SK-N-SH treated with all-trans-retinoic acid at 6 μM for 48 hours (cell line): ENCODE measurements at regions not wholly inside any gene's neighbourhood (a gene's known extent, or its start where the extent isn't known, plus 50 kb on each side); places are given as distances from the start of the nearest gene placed in this dataset.

Experiments
- ARNTL ChIP-seq: fragments of 450-650 bp; formaldehyde crosslinking; IDR thresholded peaks from 2 replicates; pipeline ENCODE4 v1.5.0; 2020; ENCODE audit warnings: low read depth, mild to moderate bottlenecking, moderate library complexity, borderline replicate concordance
- BACH2 ChIP-seq: fragments of 250-450 bp; sonication (Bioruptor Pico); IDR thresholded peaks from 2 replicates; pipeline ENCODE4 v1.9.0; 2021; ENCODE audit warnings: mild to moderate bottlenecking, borderline replicate concordance
- GLIS3 ChIP-seq: fragments of 250-450 bp; sonication (Bioruptor Pico); IDR thresholded peaks from 2 replicates; pipeline ENCODE4 v1.5.0; 2020; ENCODE audit warnings: mild to moderate bottlenecking, moderate library complexity
- OSR1 ChIP-seq: fragments of 250-450 bp; sonication (Bioruptor Pico); IDR thresholded peaks from 2 replicates; pipeline ENCODE4 v1.8.0; 2022; ENCODE audit warnings: moderate library complexity, mild to moderate bottlenecking, inconsistent platforms
- PPARA ChIP-seq: fragments of 250-450 bp; sonication (Bioruptor Pico); IDR thresholded peaks from 2 replicates; pipeline ENCODE4 v1.5.0; 2020; ENCODE audit warnings: mild to moderate bottlenecking, borderline replicate concordance
- SNAI2 ChIP-seq: fragments of 250-450 bp; sonication (Bioruptor Pico); IDR thresholded peaks from 2 replicates; pipeline ENCODE4 v1.5.0; 2020; ENCODE audit warnings: mild to moderate bottlenecking, moderate library complexity
- TOX ChIP-seq: fragments of 250-450 bp; sonication (Bioruptor Pico); IDR thresholded peaks from 2 replicates; pipeline ENCODE4 v1.8.0; 2021; ENCODE audit warnings: mild to moderate bottlenecking, moderate library complexity, borderline replicate concordance
- ZFP3 ChIP-seq: fragments of 250-450 bp; sonication (Bioruptor Pico); IDR thresholded peaks from 2 replicates; pipeline ENCODE4 v1.5.0; 2020; ENCODE audit warnings: mild to moderate bottlenecking, moderate library complexity
- ZFP30 ChIP-seq: fragments of 450-650 bp; formaldehyde crosslinking; IDR thresholded peaks from 2 replicates; pipeline ENCODE4 v1.5.0; 2022; ENCODE audit warnings: mild to moderate bottlenecking, moderate library complexity
- ZNF70 ChIP-seq: fragments of 450-650 bp; formaldehyde crosslinking; IDR thresholded peaks from 2 replicates; pipeline ENCODE4 v1.5.0; 2020; ENCODE audit warnings: mild to moderate bottlenecking, moderate library complexity
- ZNF8 ChIP-seq: fragments of 450-650 bp; formaldehyde crosslinking; IDR thresholded peaks from 2 replicates; pipeline ENCODE4 v1.5.0; 2020; ENCODE audit warnings: mild to moderate bottlenecking, moderate library complexity
- TF ChIP-seq, protein P1 (sequence below): fragments of 250-450 bp; sonication (Bioruptor Pico); IDR thresholded peaks from 2 replicates; pipeline ENCODE4 v1.5.1; 2020; ENCODE audit warnings: low read depth, mild to moderate bottlenecking, moderate library complexity
- TF ChIP-seq, protein P2 (sequence below): fragments of 250-450 bp; sonication (Bioruptor Pico); IDR thresholded peaks from 2 replicates; pipeline ENCODE4 v1.5.1; 2021; ENCODE audit warnings: mild to moderate bottlenecking, moderate library complexity
- TF ChIP-seq, protein P3 (sequence below): fragments of 250-450 bp; sonication (Bioruptor Pico); IDR thresholded peaks from 2 replicates; pipeline ENCODE4 v1.8.0; 2020; ENCODE audit warnings: mild to moderate bottlenecking, moderate library complexity, borderline replicate concordance

DNA sequence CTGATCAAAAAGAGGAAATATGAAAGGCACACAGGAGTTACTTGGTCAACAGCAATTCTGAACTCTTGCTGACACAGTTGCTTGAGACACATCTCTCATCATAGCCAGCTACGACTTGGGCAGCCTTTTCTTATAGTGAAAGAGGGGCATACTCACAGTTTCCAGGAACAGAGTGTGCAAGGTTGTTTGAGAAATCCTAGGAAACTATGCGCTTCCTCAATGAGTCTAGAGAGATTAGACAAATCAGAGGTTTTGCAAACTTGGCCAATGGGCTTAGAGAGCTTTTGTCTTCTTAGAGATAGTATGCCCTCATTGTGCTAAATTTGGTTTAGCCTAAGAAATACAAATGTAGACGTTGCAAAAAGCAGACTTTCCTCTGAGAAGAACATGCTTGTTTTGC, 370.4 kb downstream of the HGF start:
- TF ChIP-seq ZFP30 (CRISPR knock-in tag) = no peak
- no peak for TF ChIP-seq SNAI2 (CRISPR knock-in tag)
- TF ChIP-seq, protein P1, sequence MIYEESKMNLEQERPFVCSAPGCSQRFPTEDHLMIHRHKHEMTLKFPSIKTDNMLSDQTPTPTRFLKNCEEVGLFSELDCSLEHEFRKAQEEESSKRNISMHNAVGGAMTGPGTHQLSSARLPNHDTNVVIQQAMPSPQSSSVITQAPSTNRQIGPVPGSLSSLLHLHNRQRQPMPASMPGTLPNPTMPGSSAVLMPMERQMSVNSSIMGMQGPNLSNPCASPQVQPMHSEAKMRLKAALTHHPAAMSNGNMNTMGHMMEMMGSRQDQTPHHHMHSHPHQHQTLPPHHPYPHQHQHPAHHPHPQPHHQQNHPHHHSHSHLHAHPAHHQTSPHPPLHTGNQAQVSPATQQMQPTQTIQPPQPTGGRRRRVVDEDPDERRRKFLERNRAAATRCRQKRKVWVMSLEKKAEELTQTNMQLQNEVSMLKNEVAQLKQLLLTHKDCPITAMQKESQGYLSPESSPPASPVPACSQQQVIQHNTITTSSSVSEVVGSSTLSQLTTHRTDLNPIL = no peak
- no peak for TF ChIP-seq BACH2 (CRISPR knock-in tag)
- TF ChIP-seq ZFP3 = no peak
- TF ChIP-seq, protein P2, sequence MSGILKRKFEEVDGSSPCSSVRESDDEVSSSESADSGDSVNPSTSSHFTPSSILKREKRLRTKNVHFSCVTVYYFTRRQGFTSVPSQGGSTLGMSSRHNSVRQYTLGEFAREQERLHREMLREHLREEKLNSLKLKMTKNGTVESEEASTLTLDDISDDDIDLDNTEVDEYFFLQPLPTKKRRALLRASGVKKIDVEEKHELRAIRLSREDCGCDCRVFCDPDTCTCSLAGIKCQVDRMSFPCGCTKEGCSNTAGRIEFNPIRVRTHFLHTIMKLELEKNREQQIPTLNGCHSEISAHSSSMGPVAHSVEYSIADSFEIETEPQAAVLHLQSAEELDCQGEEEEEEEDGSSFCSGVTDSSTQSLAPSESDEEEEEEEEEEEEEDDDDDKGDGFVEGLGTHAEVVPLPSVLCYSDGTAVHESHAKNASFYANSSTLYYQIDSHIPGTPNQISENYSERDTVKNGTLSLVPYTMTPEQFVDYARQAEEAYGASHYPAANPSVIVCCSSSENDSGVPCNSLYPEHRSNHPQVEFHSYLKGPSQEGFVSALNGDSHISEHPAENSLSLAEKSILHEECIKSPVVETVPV (CRISPR knock-in tag) = no peak
- TF ChIP-seq ARNTL (CRISPR knock-in tag) = no peak
- no peak for TF ChIP-seq GLIS3 (CRISPR knock-in tag)
- no peak for TF ChIP-seq TOX
- TF ChIP-seq PPARA = no peak
- TF ChIP-seq, protein P3, sequence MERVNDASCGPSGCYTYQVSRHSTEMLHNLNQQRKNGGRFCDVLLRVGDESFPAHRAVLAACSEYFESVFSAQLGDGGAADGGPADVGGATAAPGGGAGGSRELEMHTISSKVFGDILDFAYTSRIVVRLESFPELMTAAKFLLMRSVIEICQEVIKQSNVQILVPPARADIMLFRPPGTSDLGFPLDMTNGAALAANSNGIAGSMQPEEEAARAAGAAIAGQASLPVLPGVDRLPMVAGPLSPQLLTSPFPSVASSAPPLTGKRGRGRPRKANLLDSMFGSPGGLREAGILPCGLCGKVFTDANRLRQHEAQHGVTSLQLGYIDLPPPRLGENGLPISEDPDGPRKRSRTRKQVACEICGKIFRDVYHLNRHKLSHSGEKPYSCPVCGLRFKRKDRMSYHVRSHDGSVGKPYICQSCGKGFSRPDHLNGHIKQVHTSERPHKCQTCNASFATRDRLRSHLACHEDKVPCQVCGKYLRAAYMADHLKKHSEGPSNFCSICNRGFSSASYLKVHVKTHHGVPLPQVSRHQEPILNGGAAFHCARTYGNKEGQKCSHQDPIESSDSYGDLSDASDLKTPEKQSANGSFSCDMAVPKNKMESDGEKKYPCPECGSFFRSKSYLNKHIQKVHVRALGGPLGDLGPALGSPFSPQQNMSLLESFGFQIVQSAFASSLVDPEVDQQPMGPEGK (CRISPR knock-in tag) = no peak
- TF ChIP-seq ZNF70 (CRISPR knock-in tag) = no peak
- TF ChIP-seq ZNF8 (CRISPR knock-in tag) = no peak
- no peak for TF ChIP-seq OSR1 (CRISPR knock-in tag)
